ENCODE measurements at regions not wholly inside any gene's neighbourhood (a gene's known extent, or its start where the extent isn't known, plus 50 kb on each side); places are given as distances from the start of the nearest gene placed in this dataset.

DNA sequence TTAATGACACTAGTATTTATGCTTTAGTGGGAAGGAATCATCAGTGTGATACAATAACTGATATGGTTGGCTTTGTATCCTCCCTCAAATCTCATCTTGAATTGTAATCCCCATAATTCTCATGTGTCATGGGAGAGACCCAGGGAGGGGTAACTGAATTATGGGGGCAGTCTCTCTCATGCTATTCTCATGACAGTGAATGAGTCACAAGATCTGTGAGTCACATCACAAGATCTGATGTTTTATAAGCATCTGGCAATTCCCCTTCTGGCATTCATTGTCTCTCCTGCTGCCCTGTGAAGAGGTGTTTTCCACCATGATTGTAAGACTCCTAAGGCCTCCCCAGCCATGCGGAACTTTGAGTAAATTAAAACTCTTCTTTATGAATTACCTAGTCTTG lies 1760.3 kb downstream of the NCAM2 start:
- Histone ChIP-seq H3K9me3 (no peaks in the 10 kb centered on the region), H4K20me1 (ENCODE audit: insufficient read depth) (no peaks in the 10 kb centered on the region), H3K4me3 (ENCODE audit: low read depth in 2 of 2, low read length in 1 of 2) (no peak overlapping the region), H3K9ac (no peak overlapping the region), H3K27me3 (ENCODE audit: insufficient read depth) (no peaks in the 10 kb centered on the region), H3F3A (replicated peaks; ENCODE audit: insufficient read depth) (no peaks in the 10 kb centered on the region), H3K36me3 (replicated peaks in 1 of 2; ENCODE audit: control insufficient read depth in 1 of 2, insufficient read depth in 2 of 2, low read length in 1 of 2) (no peaks in the 10 kb centered on the region), H3K9me2 (no peaks in the 10 kb centered on the region), H3K4me2 (no peak overlapping the region), H2AFZ (ENCODE audit: low read depth) (no peak overlapping the region), H3K27ac (ENCODE audit: low read depth in 2 of 2, low read length in 1 of 2) (no peak overlapping the region), H3K79me2 (ENCODE audit: insufficient read depth) (no peaks in the 10 kb centered on the region), H3K4me1 (ENCODE audit: control insufficient read depth in 1 of 2, insufficient read depth in 2 of 2, low read depth in 1 of 2, low read length in 1 of 2) (no peaks in the 10 kb centered on the region; a peak in 1 of 4 replicates)
- TF ChIP-seq, protein P1, sequence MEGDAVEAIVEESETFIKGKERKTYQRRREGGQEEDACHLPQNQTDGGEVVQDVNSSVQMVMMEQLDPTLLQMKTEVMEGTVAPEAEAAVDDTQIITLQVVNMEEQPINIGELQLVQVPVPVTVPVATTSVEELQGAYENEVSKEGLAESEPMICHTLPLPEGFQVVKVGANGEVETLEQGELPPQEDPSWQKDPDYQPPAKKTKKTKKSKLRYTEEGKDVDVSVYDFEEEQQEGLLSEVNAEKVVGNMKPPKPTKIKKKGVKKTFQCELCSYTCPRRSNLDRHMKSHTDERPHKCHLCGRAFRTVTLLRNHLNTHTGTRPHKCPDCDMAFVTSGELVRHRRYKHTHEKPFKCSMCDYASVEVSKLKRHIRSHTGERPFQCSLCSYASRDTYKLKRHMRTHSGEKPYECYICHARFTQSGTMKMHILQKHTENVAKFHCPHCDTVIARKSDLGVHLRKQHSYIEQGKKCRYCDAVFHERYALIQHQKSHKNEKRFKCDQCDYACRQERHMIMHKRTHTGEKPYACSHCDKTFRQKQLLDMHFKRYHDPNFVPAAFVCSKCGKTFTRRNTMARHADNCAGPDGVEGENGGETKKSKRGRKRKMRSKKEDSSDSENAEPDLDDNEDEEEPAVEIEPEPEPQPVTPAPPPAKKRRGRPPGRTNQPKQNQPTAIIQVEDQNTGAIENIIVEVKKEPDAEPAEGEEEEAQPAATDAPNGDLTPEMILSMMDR (IDR thresholded peaks at IDR 0.05) = no peak
- TF ChIP-seq, protein P2, sequence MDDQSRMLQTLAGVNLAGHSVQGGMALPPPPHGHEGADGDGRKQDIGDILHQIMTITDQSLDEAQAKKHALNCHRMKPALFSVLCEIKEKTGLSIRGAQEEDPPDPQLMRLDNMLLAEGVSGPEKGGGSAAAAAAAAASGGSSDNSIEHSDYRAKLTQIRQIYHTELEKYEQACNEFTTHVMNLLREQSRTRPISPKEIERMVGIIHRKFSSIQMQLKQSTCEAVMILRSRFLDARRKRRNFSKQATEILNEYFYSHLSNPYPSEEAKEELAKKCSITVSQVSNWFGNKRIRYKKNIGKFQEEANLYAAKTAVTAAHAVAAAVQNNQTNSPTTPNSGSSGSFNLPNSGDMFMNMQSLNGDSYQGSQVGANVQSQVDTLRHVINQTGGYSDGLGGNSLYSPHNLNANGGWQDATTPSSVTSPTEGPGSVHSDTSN (IDR thresholded peaks at IDR 0.05) = no peak
- TF ChIP-seq, protein P3, sequence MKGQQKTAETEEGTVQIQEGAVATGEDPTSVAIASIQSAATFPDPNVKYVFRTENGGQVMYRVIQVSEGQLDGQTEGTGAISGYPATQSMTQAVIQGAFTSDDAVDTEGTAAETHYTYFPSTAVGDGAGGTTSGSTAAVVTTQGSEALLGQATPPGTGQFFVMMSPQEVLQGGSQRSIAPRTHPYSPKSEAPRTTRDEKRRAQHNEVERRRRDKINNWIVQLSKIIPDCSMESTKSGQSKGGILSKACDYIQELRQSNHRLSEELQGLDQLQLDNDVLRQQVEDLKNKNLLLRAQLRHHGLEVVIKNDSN (IDR thresholded peaks at IDR 0.05; ENCODE audit: borderline replicate concordance, low read depth) = no peak
- TF ChIP-seq RAD21 (IDR thresholded peaks at IDR 0.05; ENCODE audit: low read length) (no peak), CHD2 (IDR thresholded peaks at IDR 0.05; ENCODE audit: low read length, partially characterized antibody) (no peak), GABPA (IDR thresholded peaks at IDR 0.05; ENCODE audit: low read depth) (no peak), TEAD4 (IDR thresholded peaks at IDR 0.05; ENCODE audit: borderline replicate concordance, insufficient read depth) (no peak), EP300 (IDR thresholded peaks at IDR 0.05; ENCODE audit: borderline replicate concordance in 1 of 2, low read depth in 1 of 2, low read length in 1 of 2) (no peak), SMC3 (IDR thresholded peaks at IDR 0.05; ENCODE audit: low read depth, low read length) (no peak), RFX5 (IDR thresholded peaks at IDR 0.05; ENCODE audit: low read length) (no peak), NRF1 (IDR thresholded peaks at IDR 0.05; ENCODE audit: low read depth, low read length) (no peak), MEF2A (IDR thresholded peaks at IDR 0.05; ENCODE audit: borderline replicate concordance, low read depth) (no peak), REST (IDR thresholded peaks at IDR 0.05; ENCODE audit: low read depth, low read length) (no peak), ZBTB33 (IDR thresholded peaks at IDR 0.05; ENCODE audit: borderline replicate concordance, low read depth) (no peak), RCOR1 (IDR thresholded peaks at IDR 0.05; ENCODE audit: low read length) (no peak), RXRA (IDR thresholded peaks at IDR 0.05; ENCODE audit: borderline replicate concordance, low read depth) (no peak), NFIC (IDR thresholded peaks at IDR 0.05; ENCODE audit: borderline replicate concordance) (no peak)
- TF ChIP-seq, protein P4, sequence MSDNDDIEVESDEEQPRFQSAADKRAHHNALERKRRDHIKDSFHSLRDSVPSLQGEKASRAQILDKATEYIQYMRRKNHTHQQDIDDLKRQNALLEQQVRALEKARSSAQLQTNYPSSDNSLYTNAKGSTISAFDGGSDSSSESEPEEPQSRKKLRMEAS (IDR thresholded peaks at IDR 0.05; ENCODE audit: low read depth) = no peak
- TF ChIP-seq, protein P5, sequence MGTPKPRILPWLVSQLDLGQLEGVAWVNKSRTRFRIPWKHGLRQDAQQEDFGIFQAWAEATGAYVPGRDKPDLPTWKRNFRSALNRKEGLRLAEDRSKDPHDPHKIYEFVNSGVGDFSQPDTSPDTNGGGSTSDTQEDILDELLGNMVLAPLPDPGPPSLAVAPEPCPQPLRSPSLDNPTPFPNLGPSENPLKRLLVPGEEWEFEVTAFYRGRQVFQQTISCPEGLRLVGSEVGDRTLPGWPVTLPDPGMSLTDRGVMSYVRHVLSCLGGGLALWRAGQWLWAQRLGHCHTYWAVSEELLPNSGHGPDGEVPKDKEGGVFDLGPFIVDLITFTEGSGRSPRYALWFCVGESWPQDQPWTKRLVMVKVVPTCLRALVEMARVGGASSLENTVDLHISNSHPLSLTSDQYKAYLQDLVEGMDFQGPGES (IDR thresholded peaks at IDR 0.05; ENCODE audit: low read depth, low read length) = no peak
- ChIA-PET POLR2A (no interaction called here), CTCF (interaction anchor here (0.6 kb wide), 1 partner anchor 17 kb away, joined by 3 read pairs; no protein-coding TSS in a partner anchor)
- 75% methylated on average over 1 of the region's 1 CpG for whole genome bisulfite sequencing (ENCODE audit: low lambda C conversion rate)
- no peak for DNase-seq

All from SK-N-SH (cell line).